ENCODE measurements at regions not wholly inside any gene's neighbourhood (a gene's known extent, or its start where the extent isn't known, plus 50 kb on each side); places are given as distances from the start of the nearest gene placed in this dataset.

GRCh38 chr4:132316738-132317137 lies 832.4 kb upstream of the PCDH10 start:
- Histone ChIP-seq H3K27me3 (ENCODE audit: insufficient read depth, low read length, poor library complexity) (no peaks in the 10 kb centered on the region), H3K27ac (ENCODE audit: low read length) (no peak overlapping the region), H2AFZ (ENCODE audit: low read depth, low read length) (no peak overlapping the region), H3K9ac (ENCODE audit: low read depth, low read length) (no peak overlapping the region), H3K4me3 (ENCODE audit: low read depth in 1 of 2, low read length in 2 of 2) (no peak overlapping the region), H4K20me1 (ENCODE audit: insufficient read depth, low read length) (no peaks in the 10 kb centered on the region), H3K4me2 (ENCODE audit: insufficient read depth, low read length) (no peak overlapping the region), H3K4me1 (ENCODE audit: insufficient read depth, low read length) (no peaks in the 10 kb centered on the region), H3K79me2 (ENCODE audit: insufficient read depth, low read length) (no peaks in the 10 kb centered on the region), H3K36me3 (ENCODE audit: insufficient read depth, low read length) (no peaks in the 10 kb centered on the region), H3K9me3 (ENCODE audit: insufficient read depth, low read length, severe bottlenecking) (no peaks in the 10 kb centered on the region)
- no peak for ATAC-seq (ENCODE audit: insufficient read depth, low read depth)
- DNase-seq, result no peak
- TF ChIP-seq CTCF (IDR thresholded peaks at IDR 0.05; ENCODE audit: borderline replicate concordance, extremely low read depth, low read length, poor library complexity, severe bottlenecking) (no peak), EZH2 (IDR thresholded peaks at IDR 0.05; ENCODE audit: borderline replicate concordance, low read depth, low read length, severe bottlenecking) (no peak)

- no peak overlapping the region for H3K4me2 ChIP-seq (ENCODE audit: insufficient read depth, low read length)
- H3K27me3 ChIP-seq (ENCODE audit: insufficient read depth, low read length, poor library complexity), result no peaks in the 10 kb centered on the region
- H2AFZ ChIP-seq (ENCODE audit: low read depth, low read length), result no peak overlapping the region
- H3K27ac ChIP-seq (ENCODE audit: low read length), result no peak overlapping the region
- no peaks in the 10 kb centered on the region for H4K20me1 ChIP-seq (ENCODE audit: insufficient read depth, low read length)
- no peak overlapping the region for H3K9ac ChIP-seq (ENCODE audit: low read depth, low read length)
- no peaks in the 10 kb centered on the region for H3K9me3 ChIP-seq (ENCODE audit: insufficient read depth, low read length, severe bottlenecking)
- H3K79me2 ChIP-seq (ENCODE audit: insufficient read depth, low read length), result no peaks in the 10 kb centered on the region
- no peak for TF ChIP-seq EZH2 (IDR thresholded peaks at IDR 0.05; ENCODE audit: borderline replicate concordance, low read depth, low read length, severe bottlenecking)
- no peak for TF ChIP-seq CTCF (IDR thresholded peaks at IDR 0.05; ENCODE audit: borderline replicate concordance, extremely low read depth, low read length, poor library complexity, severe bottlenecking)
- no peak overlapping the region for H3K4me3 ChIP-seq (ENCODE audit: low read depth in 1 of 2, low read length in 2 of 2)
- DNase-seq, result no peak
- no peaks in the 10 kb centered on the region for H3K36me3 ChIP-seq (ENCODE audit: insufficient read depth, low read length)
- ATAC-seq (ENCODE audit: insufficient read depth, low read depth), result no peak
- no peaks in the 10 kb centered on the region for H3K4me1 ChIP-seq (ENCODE audit: insufficient read depth, low read length)
These were observed 831.2 kb upstream of the PCDH10 start for GRCh38 chr4:132317923-132318322.

GRCh38 chr4:132328761-132329160 lies 820.3 kb upstream of the PCDH10 start:
- no peak for TF ChIP-seq EZH2 (IDR thresholded peaks at IDR 0.05; ENCODE audit: borderline replicate concordance, low read depth, low read length, severe bottlenecking)
- no peak for TF ChIP-seq CTCF (IDR thresholded peaks at IDR 0.05; ENCODE audit: borderline replicate concordance, extremely low read depth, low read length, poor library complexity, severe bottlenecking)
- Histone ChIP-seq H3K27ac (ENCODE audit: low read length) (no peak overlapping the region), H4K20me1 (ENCODE audit: insufficient read depth, low read length) (no peaks in the 10 kb centered on the region), H3K4me1 (ENCODE audit: insufficient read depth, low read length) (no peaks in the 10 kb centered on the region), H3K9me3 (ENCODE audit: insufficient read depth, low read length, severe bottlenecking) (no peaks in the 10 kb centered on the region), H3K4me3 (ENCODE audit: low read depth in 1 of 2, low read length in 2 of 2) (no peak overlapping the region), H3K27me3 (ENCODE audit: insufficient read depth, low read length, poor library complexity) (no peaks in the 10 kb centered on the region), H3K36me3 (ENCODE audit: insufficient read depth, low read length) (no peaks in the 10 kb centered on the region), H2AFZ (ENCODE audit: low read depth, low read length) (no peak overlapping the region), H3K79me2 (ENCODE audit: insufficient read depth, low read length) (no peaks in the 10 kb centered on the region), H3K9ac (ENCODE audit: low read depth, low read length) (no peak overlapping the region), H3K4me2 (ENCODE audit: insufficient read depth, low read length) (no peak overlapping the region)
- no peak for ATAC-seq (ENCODE audit: insufficient read depth, low read depth)
- no peak for DNase-seq

- H3K27ac ChIP-seq (ENCODE audit: low read length), result no peak overlapping the region
- H3K27me3 ChIP-seq (ENCODE audit: insufficient read depth, low read length, poor library complexity), result no peaks in the 10 kb centered on the region
- no peak overlapping the region for H3K9ac ChIP-seq (ENCODE audit: low read depth, low read length)
- H3K9me3 ChIP-seq (ENCODE audit: insufficient read depth, low read length, severe bottlenecking), result no peaks in the 10 kb centered on the region
- no peak overlapping the region for H3K4me3 ChIP-seq (ENCODE audit: low read depth in 1 of 2, low read length in 2 of 2)
- no peaks in the 10 kb centered on the region for H3K79me2 ChIP-seq (ENCODE audit: insufficient read depth, low read length)
- H2AFZ ChIP-seq (ENCODE audit: low read depth, low read length), result no peak overlapping the region
- no peaks in the 10 kb centered on the region for H3K4me1 ChIP-seq (ENCODE audit: insufficient read depth, low read length)
- ATAC-seq (ENCODE audit: insufficient read depth, low read depth) (no peak), DNase-seq (no peak)
- H3K36me3 ChIP-seq (ENCODE audit: insufficient read depth, low read length), result no peaks in the 10 kb centered on the region
- no peaks in the 10 kb centered on the region for H4K20me1 ChIP-seq (ENCODE audit: insufficient read depth, low read length)
- H3K4me2 ChIP-seq (ENCODE audit: insufficient read depth, low read length), result no peak overlapping the region
- TF ChIP-seq CTCF (IDR thresholded peaks at IDR 0.05; ENCODE audit: borderline replicate concordance, extremely low read depth, low read length, poor library complexity, severe bottlenecking), result no peak
- no peak for TF ChIP-seq EZH2 (IDR thresholded peaks at IDR 0.05; ENCODE audit: borderline replicate concordance, low read depth, low read length, severe bottlenecking)
These were observed 818.1 kb upstream of the PCDH10 start for GRCh38 chr4:132330994-132331393.
